BJ (cell line): ENCODE measurements at regions not wholly inside any gene's neighbourhood (a gene's known extent, or its start where the extent isn't known, plus 50 kb on each side); places are given as distances from the start of the nearest gene placed in this dataset.

Experiments
- CTCF ChIA-PET: fragments of 350-600 bp; formaldehyde crosslinking; extraction: SDS; loops from one replicate; lab custom pipeline; 2021; ENCODE audit warnings: antibody characterized with exemption, inconsistent platforms; lab: Yijun Ruan, JAX
- POLR2A ChIA-PET: fragments of 300-600 bp; sonication (Branson Sonifier 250); formaldehyde crosslinking; extraction: SDS; loops from one replicate; lab custom pipeline; 2021; ENCODE audit warnings: antibody characterized with exemption; lab: Charles Lee
- DNase-seq: peaks from one replicate; pipeline ENCODE4 v3.0.0-alpha.2; 2011; ENCODE audit warnings: low read depth
- H3K27me3 ChIP-seq: 2 replicates; pipeline ENCODE4 v1.6.0; 2011; ENCODE audit warnings: low read length; ENCODE audit not compliant: control insufficient read depth, insufficient read depth
- H3K36me3 ChIP-seq: 2 replicates; pipeline ENCODE4 v1.5.1; 2011; ENCODE audit warnings: low read length; ENCODE audit not compliant: control insufficient read depth, insufficient read depth
- H3K4me3 ChIP-seq: 2 replicates; pipeline ENCODE4 v1.5.1; 2011; ENCODE audit warnings: low read depth, mild to moderate bottlenecking, control low read depth, low read length
- CTCF ChIP-seq: IDR thresholded peaks from 2 replicates; pipeline ENCODE4 v1.5.1; 2011; ENCODE audit warnings: low read depth, mild to moderate bottlenecking, control low read depth, inconsistent platforms, low read length, moderate library complexity; ENCODE audit not compliant: insufficient read depth

- no peak for TF ChIP-seq CTCF
Observed at GRCh38 chr21:27094184-27094948, 127.5 kb upstream of the ADAMTS5 start.

GRCh38 chr21:27086630-27087029 is 119.7 kb upstream of the ADAMTS5 start:
- no peak for TF ChIP-seq CTCF
- Histone ChIP-seq H3K27me3 (no peaks in the 10 kb centered on the region), H3K36me3 (no peaks in the 10 kb centered on the region), H3K4me3 (no peak overlapping the region)
- ChIA-PET CTCF (no interaction called here), POLR2A (no interaction called here)
- no peak for DNase-seq

More at GRCh38 chr21:27094184-27094948, 127.5 kb upstream of the ADAMTS5 start:
- POLR2A ChIA-PET, result no interaction called here
- no peak for DNase-seq
- Histone ChIP-seq H3K4me3 (no peak overlapping the region), H3K27me3 (no peaks in the 10 kb centered on the region), H3K36me3 (no peaks in the 10 kb centered on the region)
- CTCF ChIA-PET, result no interaction called here

GRCh38 chr21:27086186-27086585 is 119.3 kb upstream of the ADAMTS5 start:
- H3K36me3 ChIP-seq, result no peaks in the 10 kb centered on the region
- CTCF ChIA-PET, result no interaction called here

GRCh38 chr21:27085387-27085786 is 118.5 kb upstream of the ADAMTS5 start:
- CTCF ChIA-PET, result interaction anchor here (0.6 kb wide), 1 partner anchor 383 kb away, joined by 3 read pairs; no protein-coding TSS in a partner anchor
- DNase-seq, result no peak
- Histone ChIP-seq H3K4me3 (no peak overlapping the region), H3K36me3 (no peaks in the 10 kb centered on the region), H3K27me3 (no peaks in the 10 kb centered on the region)
- POLR2A ChIA-PET, result no interaction called here
- no peak for TF ChIP-seq CTCF

More at GRCh38 chr21:27086186-27086585, 119.3 kb upstream of the ADAMTS5 start:
- POLR2A ChIA-PET, result no interaction called here
- TF ChIP-seq CTCF, result no peak
- Histone ChIP-seq H3K27me3 (no peaks in the 10 kb centered on the region), H3K4me3 (no peak overlapping the region)
- no peak for DNase-seq

GRCh38 chr21:27083144-27083543 is 116.3 kb upstream of the ADAMTS5 start:
- POLR2A ChIA-PET, result no interaction called here
- no peaks in the 10 kb centered on the region for H3K27me3 ChIP-seq
- DNase-seq, result no peak
- H3K36me3 ChIP-seq, result no peaks in the 10 kb centered on the region
- no peak overlapping the region for H3K4me3 ChIP-seq
- TF ChIP-seq CTCF, result no peak
- CTCF ChIA-PET, result interaction anchor here (2.0 kb wide), 1 partner anchor 10 kb away, joined by 9 read pairs; no protein-coding TSS in a partner anchor
